ENCODE measurements at regions not wholly inside any gene's neighbourhood (a gene's known extent, or its start where the extent isn't known, plus 50 kb on each side); places are given as distances from the start of the nearest gene placed in this dataset.

- H3K27ac ChIP-seq = no peak overlapping the region
- TF ChIP-seq ZFX (IDR thresholded peaks at IDR 0.05; ENCODE audit: borderline replicate concordance) (no peak), CTCF (IDR thresholded peaks at IDR 0.05) (no peak)
Observed at GRCh38 chr2:154640000-154640399, 58.5 kb upstream of the KCNJ3 start.
